ENCODE measurements at regions not wholly inside any gene's neighbourhood (a gene's known extent, or its start where the extent isn't known, plus 50 kb on each side); places are given as distances from the start of the nearest gene placed in this dataset.
A peak's percentile ranks its signal among the peaks of the same experiment; 100 is the strongest.
"Not testable (repeated sequence)": the region's sequence is repeated elsewhere in the genome, so short reads cannot be mapped to it uniquely, and the experiment has no call there.

DNA sequence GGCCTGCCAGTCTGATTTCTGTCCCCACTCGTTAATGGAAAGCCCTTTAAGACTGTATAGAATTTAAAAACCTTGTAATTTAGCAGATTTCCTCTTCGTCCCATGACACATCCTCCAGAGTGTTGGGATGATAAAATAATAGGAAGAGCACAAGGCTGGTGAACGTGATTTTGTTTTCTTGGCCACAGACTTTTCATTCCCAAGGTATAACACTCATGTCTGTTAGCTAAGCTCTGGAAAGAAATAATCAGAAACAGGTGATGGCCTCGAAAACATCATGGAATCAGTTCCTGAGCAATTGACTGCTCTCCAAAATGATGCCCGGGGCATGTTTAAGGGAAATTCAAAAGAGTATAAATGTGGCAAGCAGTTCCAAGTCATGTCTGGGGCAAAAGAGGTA is 337.8 kb upstream of the TCF4 start:
- DNase-seq: no peak

DNA sequence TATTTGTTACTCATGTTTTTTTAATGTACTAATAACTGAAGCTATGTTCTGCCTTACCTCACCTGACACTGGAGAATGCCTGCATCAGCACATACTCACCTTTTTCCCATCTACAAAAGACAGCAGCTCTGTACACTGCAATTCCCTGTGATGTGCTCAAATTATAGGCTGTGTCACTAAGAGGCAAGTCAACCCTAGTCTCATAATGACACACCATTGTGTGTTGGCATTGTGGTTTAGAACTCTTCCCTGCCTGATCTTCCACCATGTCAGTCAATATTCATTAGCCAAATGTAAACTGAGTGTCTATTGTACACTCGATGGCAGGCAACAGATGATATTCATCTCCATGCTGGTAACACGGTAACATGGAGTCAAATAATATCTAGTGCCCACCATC is 332.1 kb upstream of the TCF4 start:
- no peak for DNase-seq

DNA sequence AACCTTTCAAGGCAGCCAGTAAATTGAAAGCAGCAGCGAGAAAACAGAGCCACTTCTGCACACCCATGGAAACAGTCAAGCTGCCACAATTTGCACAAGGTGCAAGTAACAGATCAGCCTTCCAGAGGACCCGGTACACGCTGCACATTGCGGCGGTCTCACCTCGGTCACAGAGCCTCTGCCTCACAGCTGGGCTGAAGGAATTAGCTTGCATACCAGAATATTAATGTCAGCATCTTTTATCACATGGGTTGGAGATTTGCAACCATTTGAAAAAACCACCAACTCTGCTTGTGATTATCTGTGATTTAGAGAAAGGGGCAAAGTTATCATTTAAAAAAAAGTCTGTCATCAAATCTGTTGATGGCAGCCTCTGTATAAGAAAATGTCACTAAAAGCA is 330.5 kb upstream of the TCF4 start:
- peak; percentile 53 for DNase-seq

DNA sequence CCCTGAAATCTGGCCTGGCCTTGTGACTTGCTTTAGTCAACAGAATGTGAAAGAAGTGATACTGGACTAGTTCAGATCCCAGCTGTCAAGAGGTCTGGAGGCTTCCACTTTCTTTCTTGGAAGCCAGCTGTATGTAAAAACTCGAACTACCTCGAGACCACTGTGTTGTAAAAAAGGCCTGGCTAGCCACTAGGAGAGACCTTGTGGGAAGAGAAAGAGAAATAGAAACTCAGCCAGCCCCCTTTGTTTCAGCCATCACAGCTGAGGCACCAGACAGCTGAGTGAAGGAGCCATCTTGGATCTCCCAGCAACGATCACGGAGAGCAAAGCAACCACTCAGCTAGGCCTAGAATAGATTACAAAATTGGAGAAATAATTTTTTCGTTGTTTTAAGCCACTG is 324.9 kb upstream of the TCF4 start:
- DNase-seq: no peak

DNA sequence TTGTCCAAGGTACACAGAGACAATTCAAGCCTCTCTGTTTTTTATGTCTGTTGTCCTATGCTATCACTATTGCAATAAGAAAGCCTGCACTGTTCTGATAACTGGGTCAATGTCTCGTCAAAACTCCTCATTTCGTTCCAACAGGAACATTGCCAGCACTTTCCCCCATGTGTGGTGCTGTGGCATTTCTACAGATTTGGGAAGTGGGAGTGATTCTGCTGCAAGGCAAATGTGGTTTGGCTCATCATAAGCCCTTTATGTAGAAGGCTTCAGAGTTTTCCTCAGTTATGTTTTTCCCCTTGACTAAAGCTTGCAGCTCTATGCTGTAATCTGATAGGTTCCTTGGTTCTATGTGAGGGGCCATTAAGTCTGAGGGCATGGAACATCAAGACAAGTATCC is 324.1 kb upstream of the TCF4 start:
- DNase-seq: no peak

DNA sequence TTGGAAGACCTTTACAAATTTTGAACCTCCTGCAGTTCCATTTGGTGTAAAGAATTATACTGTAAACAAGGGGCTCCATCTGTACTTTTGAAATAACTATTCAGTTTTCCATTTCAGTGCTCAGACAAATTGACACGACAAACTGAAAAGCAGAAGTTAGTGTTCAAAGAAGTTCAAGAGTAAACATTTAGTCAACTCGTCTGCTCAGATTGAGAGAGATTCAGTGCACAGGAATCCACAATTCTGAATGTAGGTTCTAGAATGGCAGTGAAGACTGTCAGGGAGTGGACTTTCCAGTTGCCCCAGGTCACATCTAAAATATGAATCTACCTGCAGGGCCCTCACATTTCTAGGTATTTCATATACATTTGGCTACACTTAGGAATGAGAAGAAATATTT is 322.3 kb upstream of the TCF4 start:
- DNase-seq: no peak

DNA sequence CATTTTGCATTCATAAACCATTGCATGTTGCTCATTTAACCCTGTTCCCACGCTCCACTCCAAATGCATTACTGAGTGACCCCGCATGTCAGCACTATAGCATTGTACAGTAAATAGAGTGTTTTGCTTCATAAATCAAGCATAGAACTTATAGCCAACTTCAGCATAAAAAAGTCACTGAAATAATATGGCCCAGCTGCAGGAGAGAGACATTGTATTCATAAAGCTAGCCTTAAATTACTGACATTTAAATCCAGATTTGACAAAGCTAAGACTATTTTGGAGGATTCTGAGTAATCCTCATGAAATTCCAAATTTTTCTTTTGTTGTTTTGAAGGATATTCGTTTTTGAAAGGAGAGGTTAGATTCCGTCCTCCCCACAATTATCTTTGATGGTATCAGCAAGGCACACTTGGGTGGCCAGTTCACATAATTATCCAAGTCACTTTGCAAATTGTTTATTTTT is 320.9 kb upstream of the TCF4 start:
- DNase-seq: peak; percentile 42

DNA sequence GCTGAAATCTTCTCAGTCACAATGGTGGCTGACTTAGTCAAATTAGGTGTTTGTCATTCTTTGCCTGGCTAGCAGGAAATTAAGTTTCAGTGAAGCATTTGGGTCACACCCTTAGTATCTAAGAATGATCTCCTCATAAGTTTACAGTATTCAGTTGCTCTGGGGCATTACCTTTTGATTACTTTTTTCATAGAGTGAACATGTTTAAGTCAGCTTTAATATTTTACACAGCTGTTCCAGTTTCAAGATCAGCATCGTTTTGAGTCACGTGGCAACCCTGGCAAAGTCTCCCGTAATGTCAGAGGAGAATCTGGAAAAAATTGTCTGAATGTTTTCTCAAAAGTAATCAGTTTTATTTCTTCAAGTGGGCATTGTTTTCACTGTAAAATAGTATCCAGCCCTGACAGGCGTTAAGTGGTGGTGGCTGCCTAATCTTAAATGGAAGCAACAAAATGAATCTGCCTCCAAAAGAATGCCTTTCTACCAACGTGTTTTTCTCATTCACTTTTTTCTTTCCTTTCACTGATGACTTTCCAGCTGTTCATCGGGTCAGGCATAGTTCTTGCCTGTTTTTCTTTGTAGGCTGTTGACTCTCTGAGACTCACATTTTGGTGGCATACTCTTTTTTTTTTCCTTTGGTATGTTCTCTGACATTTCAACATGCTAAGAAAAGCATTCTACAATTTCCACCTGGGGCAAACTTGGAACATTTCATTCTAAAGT is 319.6 kb upstream of the TCF4 start:
- DNase-seq: peak; percentile 46

DNA sequence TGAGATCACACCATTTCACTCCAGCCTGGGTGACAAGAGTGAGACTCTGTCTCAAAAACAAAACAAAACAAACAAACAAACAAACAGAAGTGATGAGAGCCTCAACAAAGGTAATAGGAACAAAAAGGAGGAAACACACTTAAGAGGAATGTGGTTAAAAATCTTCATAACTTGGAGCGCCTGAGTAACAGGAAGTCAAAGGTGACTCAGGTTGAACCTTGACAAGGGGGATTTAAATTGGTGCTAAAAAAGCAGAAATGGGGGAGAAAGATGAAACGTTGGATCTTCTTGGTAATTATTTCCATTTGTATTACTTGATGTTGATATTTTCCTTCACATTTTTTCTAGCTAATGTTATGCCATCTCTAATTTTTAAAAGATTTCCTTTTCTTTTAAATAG is 318.5 kb upstream of the TCF4 start:
- DNase-seq: no peak

DNA sequence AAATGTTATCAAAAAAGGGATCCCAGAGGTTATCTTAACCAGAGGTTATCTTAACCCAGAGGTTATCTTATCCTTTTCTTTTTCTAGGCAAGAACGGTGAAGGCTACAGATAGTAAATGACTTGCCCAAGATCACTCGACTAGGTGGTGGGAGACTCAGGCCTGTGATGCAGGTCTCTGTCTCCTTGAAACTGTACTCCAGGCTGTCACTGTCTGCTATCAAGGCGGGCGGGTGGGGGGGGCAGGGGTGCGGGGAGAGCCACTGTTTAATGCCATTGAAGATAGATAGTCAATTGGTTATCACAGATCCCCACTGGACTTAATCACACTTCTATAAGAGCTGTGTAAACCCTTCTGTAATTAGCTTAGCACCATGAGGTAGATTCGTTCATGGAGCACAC is 315.9 kb upstream of the TCF4 start:
- DNase-seq: no peak

DNA sequence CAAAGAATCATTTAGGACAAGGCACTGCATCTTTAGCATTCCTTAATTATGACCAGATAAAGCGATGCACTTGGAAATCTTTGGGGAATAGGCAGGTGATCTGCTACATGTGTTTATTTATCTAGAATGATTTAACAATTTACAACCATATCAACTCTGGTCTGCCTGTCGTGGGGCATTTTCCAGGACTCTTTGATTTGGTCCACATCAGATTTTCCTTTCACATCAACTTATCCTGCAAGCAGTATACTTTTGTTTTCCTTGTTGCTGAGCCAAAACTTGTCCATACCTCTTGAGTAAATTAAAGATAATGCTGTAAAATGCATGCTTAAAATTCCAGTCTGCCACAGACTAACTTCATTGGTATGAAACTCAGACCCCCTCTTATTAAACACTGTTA is 312.4 kb upstream of the TCF4 start:
- peak; percentile 86 for DNase-seq

DNA sequence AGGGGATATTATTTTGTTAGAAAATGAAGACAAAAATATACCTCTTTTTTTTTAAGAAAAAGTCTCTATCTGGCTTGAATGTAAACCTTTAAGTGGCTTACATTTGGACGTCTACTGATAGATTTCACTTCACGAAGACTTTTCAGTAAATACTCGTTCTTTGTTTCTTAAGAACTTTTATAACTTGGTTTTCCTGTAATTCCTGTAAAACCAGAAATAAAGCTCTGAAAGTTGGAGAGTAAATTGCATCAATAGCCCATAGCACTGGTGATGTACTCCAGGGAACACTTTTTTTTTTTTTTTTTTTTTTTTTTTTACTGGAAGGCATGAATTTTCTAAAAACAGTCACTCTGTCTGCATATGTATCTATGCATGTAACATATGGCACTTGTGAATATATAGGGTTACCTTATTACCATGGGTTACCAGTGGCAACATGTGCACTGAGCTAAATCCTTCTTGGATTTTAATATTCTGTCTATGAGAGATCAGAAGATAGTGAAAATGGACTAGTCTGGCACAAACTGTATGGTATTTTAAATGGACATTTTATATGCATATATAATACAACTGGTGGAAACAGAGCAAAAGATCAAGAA is 309.2 kb upstream of the TCF4 start:
- no peak for DNase-seq

DNA sequence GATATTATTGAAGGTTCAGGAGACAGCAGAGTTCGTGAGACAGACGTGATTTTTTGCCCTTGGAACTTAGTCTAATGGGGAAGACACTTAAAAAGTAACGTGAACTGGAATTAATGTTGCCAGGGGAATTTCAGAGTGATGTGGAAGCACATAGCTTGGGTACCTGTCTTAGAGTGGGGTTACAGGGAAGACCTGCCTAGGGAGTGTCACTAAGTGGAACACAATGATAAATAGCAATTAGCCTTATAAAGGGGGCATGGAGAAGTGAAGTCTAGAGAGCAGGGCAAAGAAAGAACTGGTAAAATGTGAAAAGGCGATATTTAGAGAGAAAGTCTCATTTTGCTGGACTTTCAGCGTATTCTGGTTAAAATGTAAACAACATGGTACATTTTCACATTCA is 306.0 kb upstream of the TCF4 start:
- no peak for DNase-seq

DNA sequence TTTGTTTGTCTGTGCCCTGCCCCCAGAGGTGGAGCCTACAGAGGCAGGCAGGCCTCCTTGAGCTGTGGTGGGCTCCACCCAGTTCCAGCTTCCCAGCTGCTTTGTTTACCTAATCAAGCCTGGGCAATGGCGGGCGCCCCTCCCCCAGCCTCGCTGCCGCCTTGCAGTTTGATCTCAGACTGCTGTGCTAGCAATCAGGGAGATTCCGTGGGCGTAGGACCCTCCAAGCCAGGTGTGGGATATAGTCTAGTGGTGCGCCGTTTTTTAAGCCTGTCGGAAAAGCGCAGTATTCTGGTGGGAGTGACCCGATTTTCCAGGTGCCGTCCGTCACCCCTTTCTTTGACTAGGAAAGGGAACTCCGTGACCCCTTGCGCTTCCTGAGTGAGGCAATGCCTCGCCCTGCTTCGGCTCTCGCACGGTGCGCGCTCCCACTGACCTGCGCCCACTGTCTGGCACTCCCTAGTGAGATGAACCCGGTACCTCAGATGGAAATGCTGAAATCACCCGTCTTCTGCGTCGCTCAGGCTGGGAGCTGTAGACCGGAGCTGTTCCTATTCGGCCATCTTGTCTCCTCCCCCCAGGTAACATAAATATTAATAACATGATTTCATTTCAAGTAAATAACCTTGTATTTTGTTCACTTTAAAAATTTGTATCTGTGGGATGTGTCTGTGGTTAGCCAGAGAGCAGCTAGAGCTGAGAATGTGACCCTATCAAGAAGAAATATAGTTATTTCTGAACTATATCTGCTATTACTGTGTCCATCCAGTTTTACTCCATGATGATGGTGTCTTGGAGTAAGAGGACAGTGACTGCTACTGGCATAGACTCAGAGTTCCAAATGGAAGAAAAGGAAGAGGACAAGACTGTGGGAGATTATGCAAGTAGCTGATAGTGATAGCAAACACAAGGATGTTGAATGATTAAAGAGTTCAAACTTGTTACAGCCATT is 305.1 kb upstream of the TCF4 start:
- DNase-seq: not testable (repeated sequence)

DNA sequence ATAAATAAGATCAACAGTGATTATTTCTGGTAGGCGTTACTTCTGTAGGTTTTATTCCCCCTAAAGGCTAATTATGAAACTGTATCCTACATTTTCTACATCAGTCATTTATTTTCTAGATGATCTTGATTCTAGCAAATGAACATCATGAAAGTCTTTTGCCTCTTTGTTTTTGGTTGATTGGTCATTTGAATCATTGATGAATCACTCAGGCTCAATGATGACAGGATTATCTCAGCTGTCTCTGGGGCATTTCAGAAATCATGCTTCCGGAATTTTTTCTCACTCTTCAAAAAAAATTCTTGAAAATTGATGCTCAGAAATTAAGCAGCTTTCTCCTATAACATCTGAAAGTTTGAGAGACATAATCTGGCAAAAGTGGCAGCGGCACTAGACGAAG is 298.9 kb upstream of the TCF4 start:
- peak; percentile 64 for DNase-seq

DNA sequence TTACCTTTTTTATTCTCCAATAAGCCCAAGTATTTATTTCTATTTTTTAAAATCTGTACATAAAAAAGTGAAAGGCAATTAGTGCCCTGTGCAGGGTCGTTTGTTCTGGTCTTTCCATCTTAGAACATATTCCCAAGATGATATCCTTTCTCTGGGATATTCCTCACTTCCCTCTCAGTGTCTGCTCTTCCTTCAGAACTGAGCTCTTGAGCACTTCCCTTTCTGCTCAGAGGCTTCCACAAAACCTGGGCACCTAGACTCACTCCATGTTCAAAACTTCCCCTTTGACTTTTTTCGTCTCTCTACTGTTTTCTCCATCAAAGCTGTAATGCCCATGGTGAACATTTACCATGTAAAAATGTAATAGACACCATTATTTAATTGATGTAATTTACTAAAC is 296.5 kb upstream of the TCF4 start:
- DNase-seq: no peak

DNA sequence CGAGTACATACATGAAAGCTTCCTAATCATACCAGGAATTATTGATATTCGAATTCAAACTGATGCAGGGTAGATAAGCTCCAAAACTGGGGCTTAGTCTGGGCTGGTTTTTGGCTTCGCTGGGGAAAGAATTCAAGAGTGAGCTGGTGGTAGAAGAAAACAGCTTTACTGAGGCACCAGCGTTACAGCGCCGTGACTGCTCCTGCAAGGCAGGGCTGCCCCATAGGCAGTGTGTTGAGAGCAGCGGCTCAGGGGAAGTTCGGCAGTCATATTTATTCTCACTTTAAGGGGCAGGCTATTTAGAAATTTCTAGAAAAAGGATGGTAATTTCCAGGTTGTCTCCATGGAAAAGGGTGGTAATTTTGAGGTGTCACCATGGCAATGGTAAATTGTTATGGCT is 292.6 kb upstream of the TCF4 start:
- no peak for DNase-seq

DNA sequence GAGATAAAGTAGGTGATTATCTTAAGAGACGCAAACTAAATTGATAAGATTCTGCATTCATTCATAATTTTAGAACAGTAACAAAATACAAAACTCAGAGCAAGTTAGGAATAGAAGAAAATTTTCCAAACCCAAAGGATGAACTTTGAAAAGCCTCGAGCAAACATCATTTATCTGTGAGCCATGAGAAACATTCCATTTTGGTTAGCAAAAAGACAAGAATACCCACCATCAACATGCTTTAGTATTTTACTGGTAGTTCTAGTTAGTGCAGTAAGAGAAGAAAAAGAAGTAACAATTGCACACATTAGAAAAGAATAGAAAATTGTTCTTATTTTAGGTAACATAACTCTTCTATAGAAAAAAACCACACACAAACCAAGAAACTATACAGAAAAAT is 291.3 kb upstream of the TCF4 start:
- DNase-seq: peak; percentile 71

DNA sequence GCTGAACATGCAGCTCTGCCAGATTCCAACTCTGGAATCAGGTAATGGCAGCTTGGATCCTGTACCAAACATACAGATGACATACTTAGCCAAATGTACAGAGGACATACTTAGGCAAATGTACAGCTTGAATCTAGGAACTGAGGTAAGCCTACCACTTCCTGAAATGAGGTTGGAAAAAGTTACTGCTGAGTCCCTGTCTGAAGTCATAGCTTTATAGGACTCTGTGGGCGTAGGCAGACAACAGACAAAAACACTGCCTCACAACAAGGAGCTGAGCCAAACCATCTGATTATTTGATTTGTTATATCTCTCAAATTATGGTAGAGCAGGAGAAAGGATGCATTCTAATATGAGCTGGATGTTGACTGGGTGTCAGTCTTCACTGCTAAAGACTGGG is 290.2 kb upstream of the TCF4 start:
- no peak for DNase-seq

DNA sequence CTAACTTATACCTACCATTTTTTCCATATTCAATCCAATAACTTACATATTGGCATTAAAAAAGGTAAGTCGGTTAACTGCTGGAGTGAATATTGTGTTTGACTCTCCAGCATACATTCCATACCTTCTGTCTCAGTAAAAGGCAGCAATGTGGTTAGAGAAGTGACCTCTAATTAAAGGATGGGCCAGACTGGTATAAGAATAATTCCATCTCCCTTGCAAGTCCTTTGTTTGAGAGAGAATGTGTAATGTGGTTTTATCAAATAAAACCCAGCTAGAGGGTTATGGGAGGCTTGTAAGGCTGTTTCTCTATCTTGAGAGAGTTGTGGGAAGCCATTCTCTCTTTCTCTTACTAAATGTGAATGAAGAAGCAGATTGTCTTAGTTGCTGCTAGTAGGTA is 289.3 kb upstream of the TCF4 start:
- no peak for DNase-seq

DNA sequence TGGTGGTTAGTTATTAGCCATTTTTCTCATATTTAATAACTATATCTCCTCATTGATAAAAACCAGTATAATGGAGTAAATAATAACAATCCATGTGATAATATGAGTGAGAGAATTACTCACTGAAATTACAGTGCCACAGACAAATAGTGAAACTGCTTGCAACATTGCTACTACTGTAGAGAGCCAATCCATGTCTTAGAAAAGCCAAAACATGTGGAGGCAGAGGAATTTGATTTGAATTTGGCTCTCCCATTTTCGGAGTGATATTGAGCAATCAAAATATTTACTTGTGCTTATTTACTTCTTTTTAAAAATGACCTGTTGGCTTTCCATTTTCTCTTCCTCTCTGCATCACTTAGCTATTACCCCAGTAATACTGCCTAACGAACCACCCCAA is 288.3 kb upstream of the TCF4 start:
- no peak for DNase-seq

DNA sequence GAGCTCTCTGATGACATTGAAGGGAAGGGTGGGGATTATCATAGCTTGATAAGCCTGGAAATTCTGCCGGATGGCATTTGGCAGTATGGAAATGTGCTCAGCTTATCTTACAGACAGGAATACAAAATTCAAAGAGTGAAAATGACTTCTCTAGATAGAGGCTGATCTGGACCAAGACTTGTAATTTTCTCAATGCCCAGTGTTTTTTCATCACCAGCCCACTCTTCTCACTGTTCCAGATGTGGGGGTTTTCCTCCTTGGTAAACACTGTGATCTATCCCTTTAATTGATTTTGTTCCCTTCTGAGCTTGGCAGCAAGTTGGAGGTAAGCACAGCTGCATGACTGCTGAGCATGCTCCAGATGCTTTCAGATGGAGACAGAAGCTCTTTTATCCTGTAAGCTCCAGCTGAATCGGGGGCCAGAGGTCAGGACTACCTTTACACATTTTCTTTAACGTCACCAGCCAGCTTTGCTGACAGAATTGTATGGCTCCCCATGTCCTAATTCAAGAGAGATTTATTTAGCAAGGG is 287.4 kb upstream of the TCF4 start:
- DNase-seq: no peak

All from fibroblast of skin of back (primary cell).